ENCODE measurements at regions not wholly inside any gene's neighbourhood (a gene's known extent, or its start where the extent isn't known, plus 50 kb on each side); places are given as distances from the start of the nearest gene placed in this dataset.

- TF ChIP-seq GABPA (IDR thresholded peaks at IDR 0.05 in 1 of 2, conservative IDR thresholded peaks at IDR 0.05 in 1 of 2) (no peak), TAF1 (conservative IDR thresholded peaks at IDR 0.05) (no peak), RAD21 (IDR thresholded peaks at IDR 0.05) (no peak), FOXA1 (IDR thresholded peaks at IDR 0.05) (no peak)
- TF ChIP-seq, protein P1, sequence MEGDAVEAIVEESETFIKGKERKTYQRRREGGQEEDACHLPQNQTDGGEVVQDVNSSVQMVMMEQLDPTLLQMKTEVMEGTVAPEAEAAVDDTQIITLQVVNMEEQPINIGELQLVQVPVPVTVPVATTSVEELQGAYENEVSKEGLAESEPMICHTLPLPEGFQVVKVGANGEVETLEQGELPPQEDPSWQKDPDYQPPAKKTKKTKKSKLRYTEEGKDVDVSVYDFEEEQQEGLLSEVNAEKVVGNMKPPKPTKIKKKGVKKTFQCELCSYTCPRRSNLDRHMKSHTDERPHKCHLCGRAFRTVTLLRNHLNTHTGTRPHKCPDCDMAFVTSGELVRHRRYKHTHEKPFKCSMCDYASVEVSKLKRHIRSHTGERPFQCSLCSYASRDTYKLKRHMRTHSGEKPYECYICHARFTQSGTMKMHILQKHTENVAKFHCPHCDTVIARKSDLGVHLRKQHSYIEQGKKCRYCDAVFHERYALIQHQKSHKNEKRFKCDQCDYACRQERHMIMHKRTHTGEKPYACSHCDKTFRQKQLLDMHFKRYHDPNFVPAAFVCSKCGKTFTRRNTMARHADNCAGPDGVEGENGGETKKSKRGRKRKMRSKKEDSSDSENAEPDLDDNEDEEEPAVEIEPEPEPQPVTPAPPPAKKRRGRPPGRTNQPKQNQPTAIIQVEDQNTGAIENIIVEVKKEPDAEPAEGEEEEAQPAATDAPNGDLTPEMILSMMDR (IDR thresholded peaks at IDR 0.05; ENCODE audit: low read depth, low read length, missing input control) = no peak
- TF ChIP-seq, protein P2, sequence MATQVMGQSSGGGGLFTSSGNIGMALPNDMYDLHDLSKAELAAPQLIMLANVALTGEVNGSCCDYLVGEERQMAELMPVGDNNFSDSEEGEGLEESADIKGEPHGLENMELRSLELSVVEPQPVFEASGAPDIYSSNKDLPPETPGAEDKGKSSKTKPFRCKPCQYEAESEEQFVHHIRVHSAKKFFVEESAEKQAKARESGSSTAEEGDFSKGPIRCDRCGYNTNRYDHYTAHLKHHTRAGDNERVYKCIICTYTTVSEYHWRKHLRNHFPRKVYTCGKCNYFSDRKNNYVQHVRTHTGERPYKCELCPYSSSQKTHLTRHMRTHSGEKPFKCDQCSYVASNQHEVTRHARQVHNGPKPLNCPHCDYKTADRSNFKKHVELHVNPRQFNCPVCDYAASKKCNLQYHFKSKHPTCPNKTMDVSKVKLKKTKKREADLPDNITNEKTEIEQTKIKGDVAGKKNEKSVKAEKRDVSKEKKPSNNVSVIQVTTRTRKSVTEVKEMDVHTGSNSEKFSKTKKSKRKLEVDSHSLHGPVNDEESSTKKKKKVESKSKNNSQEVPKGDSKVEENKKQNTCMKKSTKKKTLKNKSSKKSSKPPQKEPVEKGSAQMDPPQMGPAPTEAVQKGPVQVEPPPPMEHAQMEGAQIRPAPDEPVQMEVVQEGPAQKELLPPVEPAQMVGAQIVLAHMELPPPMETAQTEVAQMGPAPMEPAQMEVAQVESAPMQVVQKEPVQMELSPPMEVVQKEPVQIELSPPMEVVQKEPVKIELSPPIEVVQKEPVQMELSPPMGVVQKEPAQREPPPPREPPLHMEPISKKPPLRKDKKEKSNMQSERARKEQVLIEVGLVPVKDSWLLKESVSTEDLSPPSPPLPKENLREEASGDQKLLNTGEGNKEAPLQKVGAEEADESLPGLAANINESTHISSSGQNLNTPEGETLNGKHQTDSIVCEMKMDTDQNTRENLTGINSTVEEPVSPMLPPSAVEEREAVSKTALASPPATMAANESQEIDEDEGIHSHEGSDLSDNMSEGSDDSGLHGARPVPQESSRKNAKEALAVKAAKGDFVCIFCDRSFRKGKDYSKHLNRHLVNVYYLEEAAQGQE (IDR thresholded peaks at IDR 0.05) = no peak
Measured at GRCh38 chr1:178576841-178577240, 63.9 kb downstream of the TEX35 start.
